GM21423 (cell line): ENCODE measurements at regions not wholly inside any gene's neighbourhood (a gene's known extent, or its start where the extent isn't known, plus 50 kb on each side); places are given as distances from the start of the nearest gene placed in this dataset.

ENCODE experiments used
- ATAC-seq: cut with Tn5 transposase; IDR thresholded peaks from one replicate; pipeline ENCODE4 v1.9.1; 2021; ENCODE audit warnings: mild to moderate bottlenecking, moderate library complexity; ENCODE audit not compliant: unreplicated experiment

- no peak for ATAC-seq
These were observed 219.6 kb downstream of the INSIG2 start for GRCh38 chr2:118307864-118308263.

- ATAC-seq = no peak
These were observed 213.0 kb downstream of the INSIG2 start for GRCh38 chr2:118301248-118301647.

DNA sequence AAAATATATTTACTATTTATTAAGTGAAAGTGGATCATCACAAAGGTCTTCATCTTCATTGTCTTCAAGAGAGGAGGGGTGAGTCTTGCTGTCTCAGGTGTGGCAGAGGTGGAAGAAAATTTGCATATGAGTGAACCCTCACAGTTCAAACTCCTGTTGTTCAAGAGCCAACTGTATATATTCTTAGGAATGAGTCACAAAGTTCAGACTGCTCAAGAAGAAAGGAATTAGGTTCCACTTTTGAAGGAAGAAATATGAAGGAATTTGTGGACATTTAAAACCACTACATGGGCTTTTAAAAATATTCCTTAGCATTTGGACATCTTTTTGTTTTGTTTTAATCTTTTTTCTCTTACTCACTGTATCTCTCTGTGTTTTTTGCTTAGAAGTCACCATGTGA, 212.6 kb downstream of the INSIG2 start:
- ATAC-seq = no peak

- ATAC-seq = no peak
These were observed 208.4 kb downstream of the INSIG2 start for GRCh38 chr2:118296663-118297062.

GRCh38 chr2:118295592-118296390, 207.5 kb downstream of the INSIG2 start:
- no peak for ATAC-seq

DNA sequence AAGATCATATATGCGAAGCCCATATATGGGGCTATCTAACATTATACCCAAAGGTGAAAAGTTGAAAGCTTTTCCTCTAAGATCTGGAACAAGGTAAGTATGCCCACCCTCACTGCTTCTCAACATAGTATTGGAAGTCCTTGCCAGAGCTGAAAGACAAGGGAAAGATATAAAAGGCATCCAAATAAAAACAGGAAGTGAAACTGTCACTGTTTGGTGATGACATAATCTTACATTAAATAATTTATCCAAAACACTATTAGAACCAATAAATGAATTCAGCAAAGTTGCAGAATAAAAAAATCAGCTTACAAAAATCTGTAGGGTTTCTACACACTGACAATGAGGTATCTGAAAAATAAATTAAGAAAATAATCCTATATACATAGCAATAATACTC, 205.8 kb downstream of the INSIG2 start:
- ATAC-seq = no peak

DNA sequence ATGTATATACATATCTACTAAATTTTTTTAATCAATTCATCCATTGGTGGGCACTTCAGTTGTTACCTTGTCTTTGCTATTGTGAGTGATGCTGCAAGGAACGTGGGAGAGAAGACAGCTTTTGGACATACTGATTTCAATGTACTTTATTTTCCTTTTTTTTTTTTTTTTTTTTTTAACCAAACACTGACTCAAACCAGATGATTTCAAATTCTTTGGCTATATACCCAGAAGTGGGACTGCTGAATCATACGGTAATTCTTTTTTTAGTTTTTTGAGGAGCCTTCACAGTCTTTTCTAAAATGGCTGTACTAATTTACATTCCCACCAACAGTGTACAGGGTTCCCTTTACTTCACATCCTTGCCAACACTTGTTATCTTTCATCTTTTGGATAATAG, 204.7 kb downstream of the INSIG2 start:
- ATAC-seq = no peak

DNA sequence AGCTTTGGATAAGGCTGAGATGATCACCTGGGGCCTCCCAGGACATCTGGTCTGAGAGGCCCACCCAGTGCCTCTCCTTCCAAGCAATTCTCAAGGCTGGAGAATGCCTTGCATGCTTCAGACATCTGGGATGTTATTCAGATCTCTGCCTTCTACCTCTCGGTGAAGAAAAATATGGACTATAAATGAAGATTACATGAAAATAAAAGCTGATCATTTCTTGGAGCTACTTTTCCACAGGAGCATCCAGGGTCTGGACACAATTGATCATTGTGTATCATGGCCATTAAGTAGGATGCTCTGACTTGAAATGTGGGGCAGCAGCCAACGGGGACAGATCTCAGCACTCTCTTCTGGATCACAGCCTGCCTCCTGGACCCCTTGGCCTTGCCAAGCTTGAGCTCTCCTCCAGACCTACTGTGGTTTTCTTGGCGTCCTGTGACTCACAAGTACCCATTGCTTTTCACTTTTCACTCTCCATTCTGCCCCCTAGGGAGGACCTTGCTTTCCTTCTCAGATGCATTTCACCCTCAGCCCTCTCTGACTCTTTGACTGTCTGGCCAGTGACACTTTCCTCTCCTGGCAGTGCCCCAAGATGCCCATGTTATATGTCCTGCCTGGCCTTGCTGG, 203.1 kb downstream of the INSIG2 start:
- ATAC-seq = no peak

DNA sequence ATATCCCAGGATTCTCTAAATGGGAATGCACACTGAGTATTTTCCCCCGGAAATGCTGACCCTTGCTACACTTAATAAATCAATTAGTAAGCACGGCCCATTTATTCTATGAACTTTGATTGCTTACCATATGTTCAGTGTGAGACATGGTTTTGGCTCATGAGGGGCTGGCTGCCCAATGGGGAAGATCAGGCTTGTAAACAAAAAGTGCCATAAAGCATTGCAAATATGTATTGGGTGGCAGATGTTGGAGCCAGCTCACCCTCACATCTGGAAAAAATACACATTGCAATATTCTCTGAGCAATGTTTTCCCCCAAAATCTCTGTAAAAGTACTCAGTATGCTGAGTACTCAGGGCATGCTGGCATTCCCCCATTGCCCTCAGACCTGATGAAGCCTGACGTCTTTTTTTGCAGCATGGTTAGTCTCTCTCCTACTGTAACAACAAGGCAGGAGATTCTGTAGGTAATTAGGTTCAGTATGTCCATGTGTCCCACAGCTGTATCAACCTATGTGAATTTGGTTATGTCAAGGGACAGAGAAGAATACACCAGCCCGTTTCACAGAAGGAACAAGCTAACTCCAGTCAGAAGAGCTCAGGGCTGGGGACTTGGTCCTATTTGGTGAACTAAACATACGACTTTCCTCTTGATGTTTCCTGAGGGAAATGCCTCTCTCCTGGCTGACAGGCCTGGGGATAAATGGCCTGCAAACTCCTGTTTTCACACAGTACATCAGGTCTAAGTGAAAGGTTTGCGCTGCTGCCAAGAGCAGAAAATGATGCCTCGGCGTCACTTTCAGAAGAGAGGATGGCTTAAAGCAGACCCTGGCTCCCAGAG, 202.4 kb downstream of the INSIG2 start:
- no peak for ATAC-seq

DNA sequence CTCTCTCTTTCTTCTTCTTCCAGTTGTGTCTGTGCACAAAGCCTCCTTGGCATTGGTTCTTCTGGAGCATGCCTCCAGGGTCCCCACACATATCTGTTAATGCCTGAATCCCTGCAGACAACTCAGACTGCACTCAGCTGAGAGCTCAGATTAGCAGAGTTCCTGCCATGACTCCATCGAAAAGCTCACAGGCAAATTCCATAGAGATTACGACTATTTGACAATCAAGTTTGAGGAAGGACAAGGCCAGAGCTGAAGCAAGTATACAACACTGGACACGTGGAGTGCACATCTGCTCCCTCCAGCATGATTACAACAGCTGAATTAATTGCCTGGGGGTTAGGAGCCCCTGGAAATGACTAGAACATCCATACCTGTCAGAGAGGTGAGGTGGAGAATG, 190.7 kb downstream of the INSIG2 start:
- no peak for ATAC-seq

DNA sequence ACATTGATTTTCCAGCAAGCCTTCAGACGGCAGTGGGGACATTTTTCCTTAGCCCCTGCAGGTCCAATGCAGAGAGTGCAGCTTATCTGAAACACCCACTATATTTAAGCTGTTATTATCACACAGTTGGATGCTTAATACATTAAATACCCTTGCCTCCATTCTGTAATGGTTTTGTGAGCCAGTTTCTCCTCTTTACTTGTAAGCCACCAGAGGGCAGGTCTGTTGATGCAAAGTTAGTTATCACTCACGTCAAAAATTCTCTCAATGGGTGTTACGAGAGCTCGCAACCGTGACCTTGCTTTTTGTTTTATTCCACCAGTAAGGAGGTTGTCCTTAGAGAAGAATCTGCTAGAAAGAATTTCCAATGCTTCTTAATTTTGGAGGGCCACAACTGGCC, 189.8 kb downstream of the INSIG2 start:
- no peak for ATAC-seq

- no peak for ATAC-seq
These were observed 186.7 kb downstream of the INSIG2 start for GRCh38 chr2:118274841-118275510.

DNA sequence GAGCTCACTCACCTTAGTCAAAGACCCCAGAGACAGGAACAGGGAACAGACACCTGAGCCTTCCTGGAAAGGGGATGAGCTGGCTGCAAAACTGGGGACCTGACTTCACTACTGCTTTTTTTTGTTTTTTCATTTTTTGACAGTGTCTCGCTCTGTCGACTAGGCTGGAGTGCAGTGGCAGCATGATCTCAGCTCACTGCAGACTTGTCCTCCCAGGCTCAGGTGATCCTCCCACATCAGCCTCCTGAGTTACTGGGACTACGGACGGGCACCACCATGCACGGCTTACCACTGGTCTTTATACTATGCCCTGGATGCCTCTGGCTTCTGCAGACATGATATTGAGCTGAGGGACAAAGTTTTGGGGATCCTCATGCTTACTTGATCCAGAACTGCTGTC, 184.1 kb downstream of the INSIG2 start:
- no peak for ATAC-seq

DNA sequence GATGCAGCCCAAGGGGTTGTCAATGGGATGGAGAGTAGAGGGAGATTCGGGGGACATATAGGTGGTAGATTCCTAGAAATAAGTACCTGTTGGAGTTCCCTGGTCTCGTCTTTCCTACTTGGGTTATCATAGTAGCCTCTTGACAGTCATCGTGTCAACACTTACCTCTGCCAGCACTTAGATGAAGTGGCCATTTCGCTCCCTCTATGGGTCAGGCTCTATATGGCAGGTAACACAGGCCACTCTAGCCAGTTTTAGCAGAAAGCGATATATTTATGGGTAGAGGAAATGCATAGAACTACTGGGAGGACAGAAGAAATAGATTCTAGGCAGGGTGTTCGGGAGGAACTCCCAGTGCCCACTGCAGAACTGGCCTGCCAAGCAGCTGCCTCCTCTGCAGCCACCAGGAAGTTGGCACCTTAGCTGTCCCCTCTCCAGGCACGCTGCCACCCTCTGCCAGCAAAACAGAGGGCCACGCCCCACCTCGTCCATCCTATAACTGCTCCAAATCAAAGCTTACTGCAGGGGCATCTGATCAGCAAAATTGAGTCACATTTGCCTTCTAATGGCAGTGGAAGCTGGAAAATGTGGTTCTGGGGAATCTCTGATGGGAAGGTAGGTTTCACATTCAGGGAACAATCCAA, 181.3 kb downstream of the INSIG2 start:
- ATAC-seq = no peak

DNA sequence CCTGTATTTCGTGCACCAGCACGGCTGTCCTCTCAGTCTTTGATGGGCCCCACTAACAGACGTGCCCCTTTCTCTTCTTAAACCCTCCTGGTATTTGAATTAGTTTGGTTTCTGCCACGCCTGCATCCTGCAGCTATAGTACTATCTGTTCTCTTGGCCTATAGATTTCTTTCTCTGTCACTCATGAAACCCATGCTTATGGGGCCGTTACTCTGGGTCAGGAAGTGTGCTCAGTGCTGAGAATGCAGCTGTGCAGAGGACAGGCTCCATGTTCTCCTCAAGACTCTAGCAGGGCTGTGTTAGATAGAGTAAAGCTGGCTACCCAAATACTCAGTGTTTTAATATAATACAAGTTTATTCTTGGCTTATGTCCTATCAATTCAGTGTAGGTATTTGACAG, 180.0 kb downstream of the INSIG2 start:
- ATAC-seq = no peak

DNA sequence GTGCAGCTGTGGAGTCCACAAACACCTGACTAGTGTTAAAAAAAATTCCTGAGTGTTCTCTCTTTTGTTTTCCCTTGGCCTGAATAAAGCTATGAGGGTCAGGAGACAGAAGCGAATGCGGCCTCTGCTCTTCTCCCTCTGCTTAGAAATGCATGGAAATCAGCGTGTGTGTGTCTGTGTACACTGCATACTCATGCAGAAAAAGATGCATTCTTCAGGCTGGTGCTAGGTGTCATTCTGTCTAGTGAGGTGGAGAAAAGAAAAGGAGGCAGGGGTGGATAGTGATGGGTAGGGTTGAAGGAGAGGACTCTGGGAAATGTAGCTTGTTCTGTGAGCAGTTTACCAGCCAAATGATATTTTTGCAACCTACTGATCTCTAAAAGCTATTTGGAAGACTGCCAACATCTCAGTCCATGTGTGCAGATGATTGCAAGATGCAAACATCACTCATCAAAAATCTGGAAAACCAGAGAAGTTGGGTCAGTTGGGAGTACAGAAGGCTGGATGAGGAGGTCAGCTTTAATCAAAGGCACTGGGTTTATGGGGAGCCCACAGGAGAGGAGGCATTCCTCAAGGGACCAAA, 177.7 kb downstream of the INSIG2 start:
- no peak for ATAC-seq

GRCh38 chr2:118264232-118264990, 176.1 kb downstream of the INSIG2 start:
- ATAC-seq = no peak

DNA sequence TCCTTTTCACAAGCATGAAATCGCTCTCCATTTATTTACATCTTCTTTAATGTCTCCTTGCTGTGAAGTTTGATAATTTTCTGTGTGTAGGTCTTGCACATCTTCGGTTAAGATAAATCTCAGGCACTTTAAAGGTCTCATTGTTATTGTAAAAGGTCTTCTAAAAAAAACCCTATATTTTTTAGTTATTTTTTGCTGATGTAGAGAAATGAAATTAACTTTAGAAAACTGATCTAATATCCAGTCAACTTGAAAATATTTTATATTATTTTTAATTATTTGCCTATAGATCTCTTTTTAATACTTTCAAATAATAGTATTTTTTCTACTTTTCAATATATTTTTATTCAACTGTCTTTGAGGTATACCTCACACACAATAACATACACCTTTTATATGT, 169.4 kb downstream of the INSIG2 start:
- ATAC-seq = no peak

GRCh38 chr2:118255771-118256372, 167.6 kb downstream of the INSIG2 start:
- ATAC-seq = no peak
